ENCODE measurements at regions not wholly inside any gene's neighbourhood (a gene's known extent, or its start where the extent isn't known, plus 50 kb on each side); places are given as distances from the start of the nearest gene placed in this dataset.

- Histone ChIP-seq H3K4me1 (ENCODE audit: insufficient read depth, low read length) (no peaks in the 10 kb centered on the region), H2AFZ (ENCODE audit: low read length) (no peak overlapping the region), H3K79me2 (ENCODE audit: insufficient read depth, low read length) (no peaks in the 10 kb centered on the region), H3K9me3 (ENCODE audit: low read depth, low read length) (no peaks in the 10 kb centered on the region), H3K4me3 (ENCODE audit: insufficient read depth, low read length) (no peak overlapping the region), H3K36me3 (ENCODE audit: insufficient read depth, low read length) (no peaks in the 10 kb centered on the region), H4K20me1 (ENCODE audit: insufficient read depth, low read length) (no peaks in the 10 kb centered on the region), H3K27ac (ENCODE audit: low read depth, low read length) (no peak overlapping the region), H3K27me3 (ENCODE audit: insufficient read depth, low read length) (no peaks in the 10 kb centered on the region), H3K4me2 (ENCODE audit: insufficient read depth, low read length) (no peak overlapping the region)
- TF ChIP-seq, protein P1, sequence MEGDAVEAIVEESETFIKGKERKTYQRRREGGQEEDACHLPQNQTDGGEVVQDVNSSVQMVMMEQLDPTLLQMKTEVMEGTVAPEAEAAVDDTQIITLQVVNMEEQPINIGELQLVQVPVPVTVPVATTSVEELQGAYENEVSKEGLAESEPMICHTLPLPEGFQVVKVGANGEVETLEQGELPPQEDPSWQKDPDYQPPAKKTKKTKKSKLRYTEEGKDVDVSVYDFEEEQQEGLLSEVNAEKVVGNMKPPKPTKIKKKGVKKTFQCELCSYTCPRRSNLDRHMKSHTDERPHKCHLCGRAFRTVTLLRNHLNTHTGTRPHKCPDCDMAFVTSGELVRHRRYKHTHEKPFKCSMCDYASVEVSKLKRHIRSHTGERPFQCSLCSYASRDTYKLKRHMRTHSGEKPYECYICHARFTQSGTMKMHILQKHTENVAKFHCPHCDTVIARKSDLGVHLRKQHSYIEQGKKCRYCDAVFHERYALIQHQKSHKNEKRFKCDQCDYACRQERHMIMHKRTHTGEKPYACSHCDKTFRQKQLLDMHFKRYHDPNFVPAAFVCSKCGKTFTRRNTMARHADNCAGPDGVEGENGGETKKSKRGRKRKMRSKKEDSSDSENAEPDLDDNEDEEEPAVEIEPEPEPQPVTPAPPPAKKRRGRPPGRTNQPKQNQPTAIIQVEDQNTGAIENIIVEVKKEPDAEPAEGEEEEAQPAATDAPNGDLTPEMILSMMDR (IDR thresholded peaks at IDR 0.05; ENCODE audit: extremely low read depth, low read depth, low read length), result no peak
- DNase-seq (ENCODE audit: insufficient read length, low spot score, missing footprints), result no peak
Observed at GRCh38 chr7:153852261-153852660, 199.9 kb upstream of the DPP6 start.

DNA sequence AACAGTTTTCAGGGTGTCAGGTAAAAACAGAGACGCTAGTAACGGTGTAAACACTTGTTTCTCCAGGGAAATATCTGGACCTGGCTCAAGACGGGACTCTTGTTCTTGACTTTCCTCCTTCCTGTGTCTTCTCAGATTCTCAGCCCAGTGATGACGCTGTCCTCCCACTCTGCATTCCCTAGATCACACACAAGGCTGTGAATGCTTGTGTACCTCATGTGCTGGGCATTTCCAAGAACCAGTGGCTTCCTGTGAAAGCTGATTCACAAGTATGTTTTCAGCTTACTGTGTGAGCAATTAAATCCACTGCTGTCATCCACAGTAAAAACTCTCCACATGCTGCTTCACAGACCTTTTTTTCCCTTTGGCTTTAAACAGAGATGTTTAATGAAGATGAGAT lies 193.8 kb upstream of the DPP6 start:
- Histone ChIP-seq H3K27me3 (ENCODE audit: insufficient read depth, low read length) (no peaks in the 10 kb centered on the region), H4K20me1 (ENCODE audit: insufficient read depth, low read length) (no peaks in the 10 kb centered on the region), H3K79me2 (ENCODE audit: insufficient read depth, low read length) (no peaks in the 10 kb centered on the region), H3K4me1 (ENCODE audit: insufficient read depth, low read length) (no peaks in the 10 kb centered on the region), H3K27ac (ENCODE audit: low read depth, low read length) (no peak overlapping the region), H3K36me3 (ENCODE audit: insufficient read depth, low read length) (no peaks in the 10 kb centered on the region), H3K4me2 (ENCODE audit: insufficient read depth, low read length) (no peak overlapping the region), H3K9me3 (ENCODE audit: low read depth, low read length) (peaks cover 3% of the 10 kb centered on the region), H2AFZ (ENCODE audit: low read length) (no peak overlapping the region), H3K4me3 (ENCODE audit: insufficient read depth, low read length) (no peak overlapping the region)
- TF ChIP-seq, protein P1 (IDR thresholded peaks at IDR 0.05; ENCODE audit: extremely low read depth, low read depth, low read length), result no peak
- no peak for DNase-seq (ENCODE audit: insufficient read length, low spot score, missing footprints)

DNA sequence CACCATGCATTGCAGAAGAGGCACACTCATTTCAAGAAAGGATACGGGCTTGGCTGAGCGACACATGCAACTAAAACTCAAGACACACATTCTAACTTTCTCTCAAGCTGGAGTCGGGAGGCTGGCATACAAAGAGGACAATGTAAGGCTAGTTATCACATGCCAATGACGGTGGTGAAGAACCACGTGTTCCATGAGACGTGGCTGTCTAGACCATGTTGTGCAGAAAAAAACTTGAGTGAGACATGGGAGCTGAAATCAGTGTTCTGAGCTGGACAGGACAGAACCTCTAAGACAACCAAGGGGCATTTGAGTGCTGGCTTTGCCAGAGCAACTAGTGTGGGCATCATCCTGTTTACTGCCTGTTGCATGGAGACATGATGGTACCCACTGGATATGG lies 193.0 kb upstream of the DPP6 start:
- H4K20me1 ChIP-seq (ENCODE audit: insufficient read depth, low read length), result no peaks in the 10 kb centered on the region
- no peaks in the 10 kb centered on the region for H3K36me3 ChIP-seq (ENCODE audit: insufficient read depth, low read length)
- peaks cover 3% of the 10 kb centered on the region for H3K9me3 ChIP-seq (ENCODE audit: low read depth, low read length)
- no peak overlapping the region for H3K4me3 ChIP-seq (ENCODE audit: insufficient read depth, low read length)
- no peak for DNase-seq (ENCODE audit: insufficient read length, low spot score, missing footprints)
- no peaks in the 10 kb centered on the region for H3K27me3 ChIP-seq (ENCODE audit: insufficient read depth, low read length)
- no peaks in the 10 kb centered on the region for H3K4me1 ChIP-seq (ENCODE audit: insufficient read depth, low read length)
- H3K27ac ChIP-seq (ENCODE audit: low read depth, low read length), result no peak overlapping the region
- no peak overlapping the region for H2AFZ ChIP-seq (ENCODE audit: low read length)
- H3K79me2 ChIP-seq (ENCODE audit: insufficient read depth, low read length), result no peaks in the 10 kb centered on the region
- no peak overlapping the region for H3K4me2 ChIP-seq (ENCODE audit: insufficient read depth, low read length)
- TF ChIP-seq, protein P1 (IDR thresholded peaks at IDR 0.05; ENCODE audit: extremely low read depth, low read depth, low read length), result no peak

- DNase-seq (ENCODE audit: insufficient read length, low spot score, missing footprints), result no peak
- Histone ChIP-seq H3K4me1 (ENCODE audit: insufficient read depth, low read length) (no peaks in the 10 kb centered on the region), H3K79me2 (ENCODE audit: insufficient read depth, low read length) (no peaks in the 10 kb centered on the region), H3K27me3 (ENCODE audit: insufficient read depth, low read length) (no peaks in the 10 kb centered on the region), H2AFZ (ENCODE audit: low read length) (no peak overlapping the region), H3K4me3 (ENCODE audit: insufficient read depth, low read length) (no peak overlapping the region), H4K20me1 (ENCODE audit: insufficient read depth, low read length) (no peaks in the 10 kb centered on the region), H3K9me3 (ENCODE audit: low read depth, low read length) (peaks cover 2% of the 10 kb centered on the region), H3K4me2 (ENCODE audit: insufficient read depth, low read length) (no peak overlapping the region), H3K27ac (ENCODE audit: low read depth, low read length) (no peak overlapping the region), H3K36me3 (ENCODE audit: insufficient read depth, low read length) (no peaks in the 10 kb centered on the region)
- TF ChIP-seq, protein P1 (IDR thresholded peaks at IDR 0.05; ENCODE audit: extremely low read depth, low read depth, low read length), result no peak
Observed at GRCh38 chr7:153886506-153887441, 165.4 kb upstream of the DPP6 start.

Measured in osteoblast (primary cell).